ENCODE measurements at regions not wholly inside any gene's neighbourhood (a gene's known extent, or its start where the extent isn't known, plus 50 kb on each side); places are given as distances from the start of the nearest gene placed in this dataset.

DNA sequence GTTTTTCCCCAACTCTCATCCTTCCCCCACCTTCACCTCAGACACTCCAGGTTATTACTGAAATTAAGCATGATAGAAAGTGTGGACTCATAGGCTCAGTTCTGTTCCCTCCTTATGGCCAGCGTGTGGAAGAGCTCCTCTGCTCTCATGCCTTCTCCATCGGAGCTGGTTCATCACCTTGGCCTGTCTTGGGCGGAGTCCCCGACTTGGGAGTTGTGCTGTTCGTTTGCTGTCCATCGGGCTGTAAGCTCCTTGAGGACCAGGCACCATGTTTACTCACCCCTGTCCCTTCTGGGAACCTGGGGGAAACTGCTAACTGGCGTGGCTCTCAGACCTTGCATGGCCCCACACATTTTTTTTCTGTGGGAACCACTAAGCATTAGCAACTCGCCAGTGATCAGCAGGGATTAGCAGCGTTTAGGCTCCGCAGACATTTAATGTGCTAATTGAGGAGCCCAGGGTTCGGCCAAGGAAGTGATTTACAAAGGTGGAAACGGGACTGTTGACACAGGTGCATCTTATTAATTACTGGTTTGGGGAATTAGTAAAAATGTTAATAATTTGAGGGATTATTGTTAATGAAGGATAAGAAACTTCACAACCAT lies 123.8 kb downstream of the TM9SF2 start:
- no peak overlapping the region for H3K4me3 ChIP-seq (ENCODE audit: low read depth, low read length)
- DNase-seq (ENCODE audit: low read depth), result no peak
- TF ChIP-seq, protein P1, sequence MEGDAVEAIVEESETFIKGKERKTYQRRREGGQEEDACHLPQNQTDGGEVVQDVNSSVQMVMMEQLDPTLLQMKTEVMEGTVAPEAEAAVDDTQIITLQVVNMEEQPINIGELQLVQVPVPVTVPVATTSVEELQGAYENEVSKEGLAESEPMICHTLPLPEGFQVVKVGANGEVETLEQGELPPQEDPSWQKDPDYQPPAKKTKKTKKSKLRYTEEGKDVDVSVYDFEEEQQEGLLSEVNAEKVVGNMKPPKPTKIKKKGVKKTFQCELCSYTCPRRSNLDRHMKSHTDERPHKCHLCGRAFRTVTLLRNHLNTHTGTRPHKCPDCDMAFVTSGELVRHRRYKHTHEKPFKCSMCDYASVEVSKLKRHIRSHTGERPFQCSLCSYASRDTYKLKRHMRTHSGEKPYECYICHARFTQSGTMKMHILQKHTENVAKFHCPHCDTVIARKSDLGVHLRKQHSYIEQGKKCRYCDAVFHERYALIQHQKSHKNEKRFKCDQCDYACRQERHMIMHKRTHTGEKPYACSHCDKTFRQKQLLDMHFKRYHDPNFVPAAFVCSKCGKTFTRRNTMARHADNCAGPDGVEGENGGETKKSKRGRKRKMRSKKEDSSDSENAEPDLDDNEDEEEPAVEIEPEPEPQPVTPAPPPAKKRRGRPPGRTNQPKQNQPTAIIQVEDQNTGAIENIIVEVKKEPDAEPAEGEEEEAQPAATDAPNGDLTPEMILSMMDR (conservative IDR thresholded peaks at IDR 0.05; ENCODE audit: low read depth, low read length), result no peak

DNA sequence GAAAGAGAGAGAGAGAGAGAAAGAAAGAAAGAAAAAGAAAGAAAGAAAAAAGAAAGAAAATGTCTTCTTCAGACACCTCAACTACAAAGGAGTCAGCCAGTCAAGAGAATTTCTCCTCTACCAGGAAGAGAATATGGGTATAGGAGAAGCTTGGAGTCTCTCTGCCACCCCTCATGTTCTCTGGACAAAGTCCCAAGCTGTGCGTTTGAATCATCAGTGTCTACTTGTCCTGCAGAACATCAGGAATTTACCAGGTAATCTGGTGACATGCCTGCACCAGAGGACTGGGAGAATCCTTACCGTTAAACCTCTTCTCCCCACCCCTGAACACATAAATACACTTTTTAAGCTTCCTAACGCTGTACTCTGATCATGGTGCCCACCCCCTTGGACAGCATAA lies 119.5 kb downstream of the TM9SF2 start:
- no peak overlapping the region for H3K4me3 ChIP-seq (ENCODE audit: low read depth, low read length)
- DNase-seq (ENCODE audit: low read depth), result no peak
- TF ChIP-seq, protein P1 (conservative IDR thresholded peaks at IDR 0.05; ENCODE audit: low read depth, low read length), result no peak

GRCh38 chr13:99619207-99619606 lies 117.9 kb downstream of the TM9SF2 start:
- no peak overlapping the region for H3K4me3 ChIP-seq (ENCODE audit: low read depth, low read length)
- TF ChIP-seq, protein P1 (conservative IDR thresholded peaks at IDR 0.05; ENCODE audit: low read depth, low read length), result no peak
- DNase-seq (ENCODE audit: low read depth), result no peak

DNA sequence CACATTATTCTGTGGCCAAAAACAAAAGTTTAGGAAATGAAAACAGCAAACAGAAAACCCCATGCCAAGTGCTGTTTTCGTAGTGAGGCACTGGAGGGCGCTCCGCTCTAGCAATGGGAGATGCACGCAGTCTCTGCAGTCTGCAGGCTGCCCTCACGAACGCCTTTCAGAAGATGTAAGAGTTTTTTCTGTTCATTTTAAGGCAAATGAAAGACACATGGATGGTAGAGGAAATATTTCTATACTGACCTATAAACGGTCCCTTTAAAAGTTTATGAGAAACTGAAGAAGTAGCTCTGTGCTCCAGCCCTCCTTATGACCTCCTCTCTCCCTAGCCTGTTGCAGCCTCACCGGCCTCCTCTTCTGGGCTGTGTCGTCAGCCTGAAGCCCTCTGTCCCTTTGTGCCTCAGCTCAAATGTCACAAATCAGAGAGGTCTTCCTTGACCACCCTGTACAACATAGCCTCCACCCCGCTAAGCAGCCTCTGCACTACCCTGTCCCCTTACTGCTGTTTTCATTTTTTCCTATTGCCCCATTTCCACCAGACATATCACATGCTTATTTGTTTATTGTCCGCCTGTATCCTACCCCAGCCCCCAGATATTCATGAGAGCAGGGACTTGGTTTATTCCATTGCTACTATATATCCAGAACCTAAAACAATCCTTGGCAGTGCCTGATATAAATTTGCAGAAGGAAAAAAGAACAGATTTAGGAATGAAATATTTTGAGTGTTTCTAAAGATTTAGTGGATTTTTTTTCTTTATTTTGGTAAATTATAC lies 116.4 kb downstream of the TM9SF2 start:
- TF ChIP-seq, protein P1 (conservative IDR thresholded peaks at IDR 0.05; ENCODE audit: low read depth, low read length), result peak; percentile 92
- H3K4me3 ChIP-seq (ENCODE audit: low read depth, low read length), result no peak overlapping the region
- no peak for DNase-seq (ENCODE audit: low read depth)

DNA sequence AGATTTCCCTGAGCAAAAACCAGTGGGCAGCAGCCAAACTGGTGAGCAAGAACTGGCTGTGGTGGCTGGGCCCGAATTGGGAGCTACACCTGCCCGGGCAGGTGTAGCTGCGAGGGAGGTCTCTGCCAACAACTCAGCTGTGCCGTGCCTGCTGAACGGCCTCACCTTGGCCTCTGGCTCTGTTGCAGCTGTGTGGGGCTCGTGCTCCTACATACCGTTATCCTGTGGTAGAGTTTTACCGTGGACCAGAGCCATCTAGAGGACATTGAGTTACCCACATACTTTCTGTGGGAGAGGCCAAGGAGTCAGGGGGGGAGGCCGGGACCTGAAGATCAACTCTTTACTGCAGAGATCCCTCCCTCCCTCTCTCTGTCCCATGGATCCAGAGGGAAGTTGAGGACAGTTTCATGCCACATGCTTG lies 113.2 kb downstream of the TM9SF2 start:
- no peak for DNase-seq (ENCODE audit: low read depth)
- H3K4me3 ChIP-seq (ENCODE audit: low read depth, low read length), result no peak overlapping the region
- TF ChIP-seq, protein P1 (conservative IDR thresholded peaks at IDR 0.05; ENCODE audit: low read depth, low read length), result peak; percentile 66
